HL-60 (cell line): ENCODE measurements at regions not wholly inside any gene's neighbourhood (a gene's known extent, or its start where the extent isn't known, plus 50 kb on each side); places are given as distances from the start of the nearest gene placed in this dataset.
"Not testable (repeated sequence)": the region's sequence is repeated elsewhere in the genome, so short reads cannot be mapped to it uniquely, and the experiment has no call there.

ENCODE experiments used
- GABPA ChIP-seq: IDR thresholded peaks from 2 replicates; pipeline ENCODE4 v1.6.1; 2012; ENCODE audit warnings: low read depth
- POLR2AphosphoS5 ChIP-seq: IDR thresholded peaks from 2 replicates; pipeline ENCODE4 v1.6.1; 2012; ENCODE audit warnings: low read depth
- TF ChIP-seq, protein P1 (sequence below): IDR thresholded peaks from one replicate; pipeline ENCODE4 v1.5.1; 2011; ENCODE audit warnings: low read length, control low read depth, inconsistent platforms; ENCODE audit not compliant: insufficient read depth
- TF ChIP-seq, protein P2 (sequence below): IDR thresholded peaks from 2 replicates; pipeline ENCODE4 v1.6.1; 2012; ENCODE audit warnings: low read depth; ENCODE audit not compliant: insufficient replicate concordance

DNA sequence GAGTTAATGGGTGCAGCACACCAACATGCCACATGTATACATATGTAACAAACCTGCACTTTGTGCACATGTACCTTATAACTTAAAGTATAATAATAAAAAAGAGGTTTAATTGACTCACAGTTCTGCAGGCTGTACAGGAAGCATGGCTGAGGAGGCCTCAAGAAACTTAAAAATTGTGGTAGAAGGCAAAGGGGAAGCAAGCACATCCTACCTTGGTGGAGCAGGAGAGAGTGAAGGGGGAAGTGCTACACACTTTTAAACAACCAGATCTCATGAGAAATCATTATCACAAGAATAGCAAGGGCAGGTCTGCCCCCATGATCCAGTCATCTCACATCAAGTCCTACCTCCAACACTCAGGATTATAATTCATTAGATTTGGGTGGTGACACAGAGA, 463.5 kb downstream of the CSNK1G3 start:
- TF ChIP-seq, protein P1, sequence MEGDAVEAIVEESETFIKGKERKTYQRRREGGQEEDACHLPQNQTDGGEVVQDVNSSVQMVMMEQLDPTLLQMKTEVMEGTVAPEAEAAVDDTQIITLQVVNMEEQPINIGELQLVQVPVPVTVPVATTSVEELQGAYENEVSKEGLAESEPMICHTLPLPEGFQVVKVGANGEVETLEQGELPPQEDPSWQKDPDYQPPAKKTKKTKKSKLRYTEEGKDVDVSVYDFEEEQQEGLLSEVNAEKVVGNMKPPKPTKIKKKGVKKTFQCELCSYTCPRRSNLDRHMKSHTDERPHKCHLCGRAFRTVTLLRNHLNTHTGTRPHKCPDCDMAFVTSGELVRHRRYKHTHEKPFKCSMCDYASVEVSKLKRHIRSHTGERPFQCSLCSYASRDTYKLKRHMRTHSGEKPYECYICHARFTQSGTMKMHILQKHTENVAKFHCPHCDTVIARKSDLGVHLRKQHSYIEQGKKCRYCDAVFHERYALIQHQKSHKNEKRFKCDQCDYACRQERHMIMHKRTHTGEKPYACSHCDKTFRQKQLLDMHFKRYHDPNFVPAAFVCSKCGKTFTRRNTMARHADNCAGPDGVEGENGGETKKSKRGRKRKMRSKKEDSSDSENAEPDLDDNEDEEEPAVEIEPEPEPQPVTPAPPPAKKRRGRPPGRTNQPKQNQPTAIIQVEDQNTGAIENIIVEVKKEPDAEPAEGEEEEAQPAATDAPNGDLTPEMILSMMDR, result not testable (repeated sequence)
- TF ChIP-seq, protein P2, sequence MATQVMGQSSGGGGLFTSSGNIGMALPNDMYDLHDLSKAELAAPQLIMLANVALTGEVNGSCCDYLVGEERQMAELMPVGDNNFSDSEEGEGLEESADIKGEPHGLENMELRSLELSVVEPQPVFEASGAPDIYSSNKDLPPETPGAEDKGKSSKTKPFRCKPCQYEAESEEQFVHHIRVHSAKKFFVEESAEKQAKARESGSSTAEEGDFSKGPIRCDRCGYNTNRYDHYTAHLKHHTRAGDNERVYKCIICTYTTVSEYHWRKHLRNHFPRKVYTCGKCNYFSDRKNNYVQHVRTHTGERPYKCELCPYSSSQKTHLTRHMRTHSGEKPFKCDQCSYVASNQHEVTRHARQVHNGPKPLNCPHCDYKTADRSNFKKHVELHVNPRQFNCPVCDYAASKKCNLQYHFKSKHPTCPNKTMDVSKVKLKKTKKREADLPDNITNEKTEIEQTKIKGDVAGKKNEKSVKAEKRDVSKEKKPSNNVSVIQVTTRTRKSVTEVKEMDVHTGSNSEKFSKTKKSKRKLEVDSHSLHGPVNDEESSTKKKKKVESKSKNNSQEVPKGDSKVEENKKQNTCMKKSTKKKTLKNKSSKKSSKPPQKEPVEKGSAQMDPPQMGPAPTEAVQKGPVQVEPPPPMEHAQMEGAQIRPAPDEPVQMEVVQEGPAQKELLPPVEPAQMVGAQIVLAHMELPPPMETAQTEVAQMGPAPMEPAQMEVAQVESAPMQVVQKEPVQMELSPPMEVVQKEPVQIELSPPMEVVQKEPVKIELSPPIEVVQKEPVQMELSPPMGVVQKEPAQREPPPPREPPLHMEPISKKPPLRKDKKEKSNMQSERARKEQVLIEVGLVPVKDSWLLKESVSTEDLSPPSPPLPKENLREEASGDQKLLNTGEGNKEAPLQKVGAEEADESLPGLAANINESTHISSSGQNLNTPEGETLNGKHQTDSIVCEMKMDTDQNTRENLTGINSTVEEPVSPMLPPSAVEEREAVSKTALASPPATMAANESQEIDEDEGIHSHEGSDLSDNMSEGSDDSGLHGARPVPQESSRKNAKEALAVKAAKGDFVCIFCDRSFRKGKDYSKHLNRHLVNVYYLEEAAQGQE, result not testable (repeated sequence)
- not testable (repeated sequence) for TF ChIP-seq POLR2AphosphoS5, GABPA
